Activated CD4-positive, alpha-beta T cell treated with anti-CD3 and anti-CD28 coated beads, Interleukin-2, amount 10 ng/mL, durations not matched to agents 7 days and 5 days (primary cell): ENCODE measurements at regions not wholly inside any gene's neighbourhood (a gene's known extent, or its start where the extent isn't known, plus 50 kb on each side); places are given as distances from the start of the nearest gene placed in this dataset.

Source experiments
- CTCF ChIA-PET: fragments of 350-600 bp; sonication (Branson Sonifier 250); formaldehyde crosslinking; loops from one replicate; lab custom pipeline; 2021; ENCODE audit warnings: antibody characterized with exemption; lab: Charles Lee
- POLR2A ChIA-PET: fragments of 350-600 bp; sonication (Branson Sonifier 250); formaldehyde crosslinking; loops from one replicate; lab custom pipeline; 2021; ENCODE audit warnings: antibody characterized with exemption; lab: Charles Lee
- DNase-seq: peaks from one replicate; pipeline ENCODE4 v3.0.0-alpha.2; 2020
- H3K27ac Mint-ChIP-seq: one replicate; pipeline ENCODE4 v1.8.0; 2021; ENCODE audit warnings: mild to moderate bottlenecking, moderate library complexity, mixed read lengths
- H3K27me3 Mint-ChIP-seq: one replicate; pipeline ENCODE4 v1.8.0; 2021; ENCODE audit warnings: mixed read lengths
- H3K36me3 Mint-ChIP-seq: one replicate; pipeline ENCODE4 v1.8.0; 2021; ENCODE audit warnings: low read depth, mixed read lengths
- H3K4me1 Mint-ChIP-seq: one replicate; pipeline ENCODE4 v1.8.0; 2021; ENCODE audit warnings: mixed read lengths
- H3K4me3 Mint-ChIP-seq: one replicate; pipeline ENCODE4 v1.8.0; 2021; ENCODE audit warnings: mild to moderate bottlenecking, moderate library complexity, mixed read lengths
- H3K9me3 Mint-ChIP-seq: one replicate; pipeline ENCODE4 v1.8.0; 2021; ENCODE audit warnings: mixed read lengths

GRCh38 chr4:1510931-1511330 lies 104.7 kb upstream of the NKX1-1 start:
- Mint-ChIP-seq H3K36me3 (no peaks in the 10 kb centered on the region), H3K27ac (no peak overlapping the region), H3K4me3 (no peak overlapping the region), H3K4me1 (no peaks in the 10 kb centered on the region), H3K9me3 (no peaks in the 10 kb centered on the region), H3K27me3 (peaks cover 2% of the 10 kb centered on the region)
- no peak for DNase-seq
- POLR2A ChIA-PET, result no interaction called here
- CTCF ChIA-PET, result no interaction called here

- Mint-ChIP-seq H3K27ac (no peak overlapping the region), H3K27me3 (peaks cover 2% of the 10 kb centered on the region), H3K4me3 (no peak overlapping the region), H3K9me3 (no peaks in the 10 kb centered on the region), H3K36me3 (no peaks in the 10 kb centered on the region), H3K4me1 (no peaks in the 10 kb centered on the region)
- POLR2A ChIA-PET, result no interaction called here
- no peak for DNase-seq
- CTCF ChIA-PET, result no interaction called here
Measured at GRCh38 chr4:1509366-1509765, 103.1 kb upstream of the NKX1-1 start.

DNA sequence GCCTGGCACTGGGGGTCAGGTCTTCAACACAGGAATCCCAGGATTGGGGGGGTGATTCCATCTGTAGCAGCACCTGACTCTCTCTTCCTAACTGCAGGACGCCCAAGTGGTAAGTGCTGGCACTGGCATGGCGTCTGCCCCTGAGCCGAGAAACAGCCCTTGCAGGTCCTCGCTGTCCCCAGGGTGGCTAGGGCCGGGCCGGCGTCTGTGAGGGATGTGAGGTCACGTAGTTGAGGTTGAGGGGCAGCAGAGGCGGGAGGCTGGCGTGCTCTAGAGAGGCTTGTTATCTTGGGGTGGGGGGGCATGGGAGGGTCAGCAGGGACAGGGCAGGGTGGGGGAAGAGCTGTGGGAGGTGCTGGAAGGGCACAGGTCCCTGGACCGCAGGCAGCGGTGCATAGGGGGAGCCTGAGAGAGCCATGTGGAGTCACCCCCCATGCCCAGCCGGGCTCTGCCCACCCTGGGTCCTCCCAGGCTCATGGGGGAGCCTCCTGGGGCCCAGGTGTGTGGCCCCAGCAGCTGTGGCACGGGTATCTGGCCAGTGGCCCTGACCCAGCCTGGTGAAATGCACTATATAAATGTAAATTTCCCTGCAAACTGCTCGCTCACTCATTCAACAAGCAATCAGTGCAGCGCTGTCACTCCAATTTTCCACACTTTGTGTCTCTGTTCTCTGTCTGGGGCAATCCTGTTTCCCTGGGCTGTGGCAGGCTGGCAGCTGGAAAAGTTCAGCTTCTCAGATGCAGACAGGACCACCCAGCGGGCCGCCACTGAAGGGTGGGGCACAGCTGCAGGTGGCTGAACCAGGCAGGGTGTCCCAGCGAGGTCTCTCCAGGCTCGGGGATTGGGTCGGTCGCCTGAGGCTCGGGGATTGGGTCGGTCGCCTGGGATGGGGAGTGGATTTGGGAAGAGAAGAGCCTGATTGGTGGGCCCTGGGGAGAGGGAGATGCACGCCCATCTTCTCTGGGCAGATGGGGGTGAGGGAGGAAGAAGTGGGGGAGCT lies 102.2 kb upstream of the NKX1-1 start:
- DNase-seq, result no peak

GRCh38 chr4:1506956-1507721 lies 100.9 kb upstream of the NKX1-1 start:
- Mint-ChIP-seq H3K9me3 (no peaks in the 10 kb centered on the region), H3K36me3 (no peaks in the 10 kb centered on the region), H3K4me3 (no peak overlapping the region), H3K27me3 (peaks cover 2% of the 10 kb centered on the region), H3K4me1 (no peaks in the 10 kb centered on the region), H3K27ac (no peak overlapping the region)
- no peak for DNase-seq
- ChIA-PET CTCF (no interaction called here), POLR2A (no interaction called here)

More for the DNA sequence above, 102.2 kb upstream of the NKX1-1 start:
- Mint-ChIP-seq H3K36me3 (no peaks in the 10 kb centered on the region), H3K4me3 (no peak overlapping the region), H3K4me1 (no peaks in the 10 kb centered on the region), H3K9me3 (no peaks in the 10 kb centered on the region), H3K27me3 (peaks cover 2% of the 10 kb centered on the region), H3K27ac (no peak overlapping the region)
- ChIA-PET POLR2A (no interaction called here), CTCF (no interaction called here)

- H3K36me3 Mint-ChIP-seq, result no peaks in the 10 kb centered on the region
- CTCF ChIA-PET, result no interaction called here
Measured at GRCh38 chr4:1505511-1506460, 99.5 kb upstream of the NKX1-1 start.

GRCh38 chr4:1504595-1505500 lies 98.6 kb upstream of the NKX1-1 start:
- POLR2A ChIA-PET, result no interaction called here
- Mint-ChIP-seq H3K36me3 (no peaks in the 10 kb centered on the region), H3K4me1 (no peaks in the 10 kb centered on the region)

More at GRCh38 chr4:1505511-1506460, 99.5 kb upstream of the NKX1-1 start:
- POLR2A ChIA-PET, result no interaction called here
- no peak for DNase-seq
- Mint-ChIP-seq H3K4me1 (no peaks in the 10 kb centered on the region), H3K4me3 (no peak overlapping the region), H3K9me3 (no peaks in the 10 kb centered on the region), H3K27me3 (peaks cover 2% of the 10 kb centered on the region), H3K27ac (no peak overlapping the region)

GRCh38 chr4:1503583-1504471 lies 97.6 kb upstream of the NKX1-1 start:
- Mint-ChIP-seq H3K4me1 (no peaks in the 10 kb centered on the region), H3K27ac (no peak overlapping the region), H3K9me3 (no peaks in the 10 kb centered on the region), H3K4me3 (no peak overlapping the region), H3K27me3 (no peaks in the 10 kb centered on the region), H3K36me3 (no peaks in the 10 kb centered on the region)
- DNase-seq, result no peak
- CTCF ChIA-PET, result no interaction called here
- POLR2A ChIA-PET, result no interaction called here

More at GRCh38 chr4:1504595-1505500, 98.6 kb upstream of the NKX1-1 start:
- H3K27me3 Mint-ChIP-seq, result peaks cover under 1% of the 10 kb centered on the region
- no peaks in the 10 kb centered on the region for H3K9me3 Mint-ChIP-seq
- DNase-seq, result no peak
- CTCF ChIA-PET, result no interaction called here
- no peak overlapping the region for H3K27ac Mint-ChIP-seq
- no peak overlapping the region for H3K4me3 Mint-ChIP-seq

DNA sequence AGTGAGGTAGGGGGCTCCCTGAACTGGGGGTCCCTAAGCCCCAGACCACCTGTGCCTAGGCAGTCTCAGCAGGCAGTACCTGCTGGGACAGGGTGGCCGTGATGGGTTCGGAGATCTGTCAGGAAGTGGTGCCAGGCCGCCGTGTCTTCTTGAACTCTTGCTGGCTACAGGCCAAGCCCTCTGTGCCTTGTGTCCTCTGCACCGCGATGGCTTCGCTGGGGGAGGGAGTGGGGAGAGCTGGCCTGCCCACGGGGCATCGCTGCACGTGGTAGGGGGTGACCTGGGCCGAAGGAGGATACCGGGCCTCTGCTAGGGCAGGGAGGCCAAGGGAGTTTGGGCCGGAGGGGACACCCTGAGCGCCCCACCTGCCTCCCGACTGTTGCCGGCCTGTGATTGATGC lies 96.7 kb upstream of the NKX1-1 start:
- no peaks in the 10 kb centered on the region for H3K36me3 Mint-ChIP-seq
- no peak overlapping the region for H3K27ac Mint-ChIP-seq
- no peaks in the 10 kb centered on the region for H3K27me3 Mint-ChIP-seq
- H3K4me1 Mint-ChIP-seq, result no peaks in the 10 kb centered on the region
- H3K9me3 Mint-ChIP-seq, result no peaks in the 10 kb centered on the region
- no peak overlapping the region for H3K4me3 Mint-ChIP-seq
- ChIA-PET CTCF (no interaction called here), POLR2A (no interaction called here)
- no peak for DNase-seq

DNA sequence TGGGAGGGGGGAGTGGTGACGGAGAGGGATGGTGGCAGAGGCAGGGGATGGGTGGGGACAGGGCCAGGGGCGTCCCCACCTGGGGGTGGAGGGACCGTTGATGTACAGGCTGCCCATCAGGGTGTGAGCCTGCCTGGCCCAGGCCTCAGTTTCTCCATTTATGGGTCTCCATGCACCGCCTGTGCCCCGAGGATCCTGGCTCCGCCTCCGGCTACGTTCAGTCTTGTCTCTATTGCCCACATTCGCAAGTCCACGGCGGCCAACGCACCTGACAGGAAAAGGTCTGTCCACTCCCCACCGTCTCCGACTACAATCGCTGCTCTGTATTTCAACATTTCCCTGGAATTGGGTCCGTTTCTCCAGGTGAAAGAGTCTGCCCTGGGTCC lies 96.3 kb upstream of the NKX1-1 start:
- H3K27ac Mint-ChIP-seq, result no peak overlapping the region
- no peaks in the 10 kb centered on the region for H3K27me3 Mint-ChIP-seq
- ChIA-PET POLR2A (no interaction called here), CTCF (no interaction called here)
- no peak overlapping the region for H3K4me3 Mint-ChIP-seq
- no peak for DNase-seq
- H3K36me3 Mint-ChIP-seq, result no peaks in the 10 kb centered on the region
- H3K9me3 Mint-ChIP-seq, result no peaks in the 10 kb centered on the region
- no peaks in the 10 kb centered on the region for H3K4me1 Mint-ChIP-seq

GRCh38 chr4:1501754-1502500 lies 95.7 kb upstream of the NKX1-1 start:
- no peaks in the 10 kb centered on the region for H3K9me3 Mint-ChIP-seq
- CTCF ChIA-PET, result interaction anchor here (0.9 kb wide), 1 partner anchor 11 kb away, joined by 3 read pairs; no protein-coding TSS in a partner anchor
- no peak overlapping the region for H3K27ac Mint-ChIP-seq
- POLR2A ChIA-PET, result no interaction called here
- no peak for DNase-seq
- H3K36me3 Mint-ChIP-seq, result no peaks in the 10 kb centered on the region
- H3K4me3 Mint-ChIP-seq, result no peak overlapping the region
- H3K4me1 Mint-ChIP-seq, result no peaks in the 10 kb centered on the region
- H3K27me3 Mint-ChIP-seq, result no peaks in the 10 kb centered on the region
